WTC11 (cell line): ENCODE measurements at regions not wholly inside any gene's neighbourhood (a gene's known extent, or its start where the extent isn't known, plus 50 kb on each side); places are given as distances from the start of the nearest gene placed in this dataset.

Source experiments
- CTCF ChIP-seq: fragments of 200-600 bp; IDR thresholded peaks from 2 replicates; pipeline ENCODE4 v1.8.0; 2022; ENCODE audit warnings: antibody characterized with exemption
- ETV6 ChIP-seq: sonication (generic); formaldehyde crosslinking; IDR thresholded peaks from 2 replicates; pipeline ENCODE4 v1.8.1; 2022; ENCODE audit warnings: mild to moderate bottlenecking, missing genetic modification reagents
- NR1H2 ChIP-seq: sonication (generic); formaldehyde crosslinking; IDR thresholded peaks from 2 replicates; pipeline ENCODE4 v1.9.0; 2021; ENCODE audit warnings: mild to moderate bottlenecking, moderate library complexity, missing genetic modification reagents
- USF1 ChIP-seq: sonication (generic); formaldehyde crosslinking; IDR thresholded peaks from 2 replicates; pipeline ENCODE4 v1.8.0; 2022; ENCODE audit warnings: mild to moderate bottlenecking, missing genetic modification reagents
- USF2 ChIP-seq: sonication (generic); formaldehyde crosslinking; IDR thresholded peaks from 2 replicates; pipeline ENCODE4 v1.8.1; 2023; ENCODE audit warnings: mild to moderate bottlenecking, missing genetic modification reagents, moderate library complexity
- ZNF396 ChIP-seq: fragments of 250-450 bp; sonication (Bioruptor Pico); IDR thresholded peaks from 2 replicates; pipeline ENCODE4 v1.8.0; 2021; ENCODE audit warnings: mild to moderate bottlenecking, moderate library complexity, borderline replicate concordance

GRCh38 chr4:67120369-67120768 is 424.9 kb downstream of the CENPC start:
- no peak for TF ChIP-seq USF1 (CRISPR knock-in tag)
- no peak for TF ChIP-seq ZNF396
- TF ChIP-seq USF2 (CRISPR knock-in tag): no peak
- no peak for TF ChIP-seq NR1H2 (CRISPR knock-in tag)
- TF ChIP-seq CTCF: no peak
- no peak for TF ChIP-seq ETV6 (CRISPR knock-in tag)
